ENCODE measurements at regions not wholly inside any gene's neighbourhood (a gene's known extent, or its start where the extent isn't known, plus 50 kb on each side); places are given as distances from the start of the nearest gene placed in this dataset.
A peak's percentile ranks its signal among the peaks of the same experiment; 100 is the strongest.
"Not testable (repeated sequence)": the region's sequence is repeated elsewhere in the genome, so short reads cannot be mapped to it uniquely, and the experiment has no call there.

DNA sequence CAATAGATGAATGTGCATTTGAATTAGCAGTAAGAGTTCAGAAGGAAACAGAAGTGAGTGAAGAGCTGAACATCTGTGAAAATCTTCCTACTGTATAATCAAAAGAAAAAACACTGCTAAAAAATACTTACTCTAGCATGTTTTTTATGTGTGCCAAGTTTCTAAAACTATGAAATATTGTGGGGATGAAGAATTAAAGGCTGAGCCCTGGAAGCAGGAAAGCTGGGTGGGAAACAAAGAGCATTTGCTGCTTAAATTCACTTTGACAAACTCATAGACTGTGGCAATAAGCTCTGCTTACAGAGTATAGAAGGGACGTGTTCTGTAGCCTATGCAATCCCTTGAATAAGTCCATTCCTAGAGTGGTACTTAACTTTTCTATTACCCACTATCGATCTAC is 261.7 kb downstream of the ANKRD50 start:
- Histone ChIP-seq H3K4me1 (no peaks in the 10 kb centered on the region), H3K9me3 (no peaks in the 10 kb centered on the region), H3K27ac (no peak overlapping the region), H3K36me3 (no peaks in the 10 kb centered on the region), H3K4me3 (no peak overlapping the region), H3K27me3 (no peaks in the 10 kb centered on the region)
- DNase-seq (ENCODE audit: low spot score in 2 of 2) = no peak
- WGBS, 2 donors = 69% methylated on average over 2 of the region's 2 CpGs
- TF ChIP-seq POLR2A (IDR thresholded peaks at IDR 0.05) (no peak), EP300 (IDR thresholded peaks at IDR 0.05) (no peak)
- TF ChIP-seq, protein P1, sequence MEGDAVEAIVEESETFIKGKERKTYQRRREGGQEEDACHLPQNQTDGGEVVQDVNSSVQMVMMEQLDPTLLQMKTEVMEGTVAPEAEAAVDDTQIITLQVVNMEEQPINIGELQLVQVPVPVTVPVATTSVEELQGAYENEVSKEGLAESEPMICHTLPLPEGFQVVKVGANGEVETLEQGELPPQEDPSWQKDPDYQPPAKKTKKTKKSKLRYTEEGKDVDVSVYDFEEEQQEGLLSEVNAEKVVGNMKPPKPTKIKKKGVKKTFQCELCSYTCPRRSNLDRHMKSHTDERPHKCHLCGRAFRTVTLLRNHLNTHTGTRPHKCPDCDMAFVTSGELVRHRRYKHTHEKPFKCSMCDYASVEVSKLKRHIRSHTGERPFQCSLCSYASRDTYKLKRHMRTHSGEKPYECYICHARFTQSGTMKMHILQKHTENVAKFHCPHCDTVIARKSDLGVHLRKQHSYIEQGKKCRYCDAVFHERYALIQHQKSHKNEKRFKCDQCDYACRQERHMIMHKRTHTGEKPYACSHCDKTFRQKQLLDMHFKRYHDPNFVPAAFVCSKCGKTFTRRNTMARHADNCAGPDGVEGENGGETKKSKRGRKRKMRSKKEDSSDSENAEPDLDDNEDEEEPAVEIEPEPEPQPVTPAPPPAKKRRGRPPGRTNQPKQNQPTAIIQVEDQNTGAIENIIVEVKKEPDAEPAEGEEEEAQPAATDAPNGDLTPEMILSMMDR (IDR thresholded peaks at IDR 0.05) = no peak

- WGBS, 2 donors = 98 to 100% methylated on average over 2 of the region's 2 CpGs
- DNase-seq (ENCODE audit: low spot score in 2 of 2) = no peak
- H3K27ac ChIP-seq = no peak overlapping the region
- peaks cover 0 to 4% (median 0%) of the 10 kb centered on the region in 4 donors for H3K4me1 ChIP-seq
- TF ChIP-seq, protein P1 (IDR thresholded peaks at IDR 0.05) = no peak
- TF ChIP-seq EP300 (IDR thresholded peaks at IDR 0.05) (no peak), POLR2A (IDR thresholded peaks at IDR 0.05) (no peak)
- H3K36me3 ChIP-seq = no peaks in the 10 kb centered on the region
- no peak overlapping the region for H3K4me3 ChIP-seq
- H3K9me3 ChIP-seq = no peaks in the 10 kb centered on the region
- no peaks in the 10 kb centered on the region for H3K27me3 ChIP-seq
These were observed 257.7 kb downstream of the ANKRD50 start for GRCh38 chr4:124454772-124455270.

DNA sequence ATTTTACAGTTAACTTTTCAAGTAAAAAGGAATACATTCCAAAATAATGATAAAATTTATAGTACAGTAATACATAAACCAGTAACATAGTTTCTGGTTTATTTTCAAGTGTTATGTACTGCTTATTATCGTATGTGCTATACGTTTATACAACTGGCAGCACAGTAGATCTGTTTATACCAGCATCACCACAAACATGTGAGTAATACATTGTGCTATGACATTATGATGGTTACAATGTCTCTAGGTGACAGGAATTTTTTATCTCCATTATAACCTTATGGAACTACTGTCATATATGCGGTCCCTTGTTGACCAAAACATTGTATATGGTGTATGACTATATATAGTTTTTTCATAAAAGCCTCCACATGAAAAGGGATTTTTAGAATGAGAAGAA is 256.9 kb downstream of the ANKRD50 start:
- no peaks in the 10 kb centered on the region for H3K36me3 ChIP-seq
- H3K4me1 ChIP-seq = peaks cover 0 to 7% (median 0%) of the 10 kb centered on the region in 4 donors
- DNase-seq (ENCODE audit: low spot score in 2 of 2) = no peak
- H3K27ac ChIP-seq = no peak overlapping the region
- no peaks in the 10 kb centered on the region for H3K27me3 ChIP-seq
- TF ChIP-seq EP300 (IDR thresholded peaks at IDR 0.05) (no peak), POLR2A (IDR thresholded peaks at IDR 0.05) (no peak)
- TF ChIP-seq, protein P1 (IDR thresholded peaks at IDR 0.05) = no peak
- WGBS, 2 donors = 95 to 96% methylated on average over 3 of the region's 3 CpGs
- no peak overlapping the region for H3K4me3 ChIP-seq
- H3K9me3 ChIP-seq = no peaks in the 10 kb centered on the region

- Histone ChIP-seq H3K9me3 (peaks cover 0 to 28% (median 8%) of the 10 kb centered on the region in 4 donors), H3K36me3 (no peaks in the 10 kb centered on the region), H3K27ac (no peak overlapping the region), H3K27me3 (no peaks in the 10 kb centered on the region), H3K4me3 (no peak overlapping the region), H3K4me1 (peaks cover 0 to 7% (median 0%) of the 10 kb centered on the region in 4 donors)
- TF ChIP-seq, protein P1 (IDR thresholded peaks at IDR 0.05) = no peak
- TF ChIP-seq EP300 (IDR thresholded peaks at IDR 0.05) (no peak), POLR2A (IDR thresholded peaks at IDR 0.05) (no peak)
- no peak for DNase-seq (ENCODE audit: low spot score in 2 of 2)
- WGBS, 2 donors = 52 to 69% methylated on average over 3 of the region's 3 CpGs
These were observed 253.2 kb downstream of the ANKRD50 start for GRCh38 chr4:124459196-124459940.

GRCh38 chr4:124459941-124460310 is 252.6 kb downstream of the ANKRD50 start:
- H3K36me3 ChIP-seq = no peaks in the 10 kb centered on the region
- H3K27me3 ChIP-seq = no peaks in the 10 kb centered on the region
- no peak for DNase-seq (ENCODE audit: low spot score in 2 of 2)
- H3K4me3 ChIP-seq = no peak overlapping the region
- peak overlapping the region in 1 of 4 donors; percentile 40 for H3K27ac ChIP-seq
- H3K4me1 ChIP-seq = peaks cover 0 to 7% (median 0%) of the 10 kb centered on the region in 4 donors
- H3K9me3 ChIP-seq = peaks cover 0 to 28% (median 8%) of the 10 kb centered on the region in 4 donors
- 19 to 22% methylated on average over 5 of the region's 5 CpGs for WGBS, 2 donors
- TF ChIP-seq EP300 (IDR thresholded peaks at IDR 0.05) (no peak), POLR2A (IDR thresholded peaks at IDR 0.05) (no peak)
- TF ChIP-seq, protein P1 (IDR thresholded peaks at IDR 0.05) = no peak

GRCh38 chr4:124461592-124461991 is 250.9 kb downstream of the ANKRD50 start:
- 97 to 98% methylated on average over 7 of the region's 7 CpGs for WGBS, 2 donors
- H3K27me3 ChIP-seq; H3K27ac ChIP-seq; DNase-seq (ENCODE audit: low spot score in 2 of 2); H3K4me1 ChIP-seq; H3K4me3 ChIP-seq; H3K36me3 ChIP-seq: not testable (repeated sequence)
- H3K9me3 ChIP-seq = peaks cover 0 to 28% (median 8%) of the 10 kb centered on the region in 4 donors
